GM23338 (cell line): ENCODE measurements at regions not wholly inside any gene's neighbourhood (a gene's known extent, or its start where the extent isn't known, plus 50 kb on each side); places are given as distances from the start of the nearest gene placed in this dataset.

Source experiments
- CREB1 ChIP-seq: fragments of 250-450 bp; sonication (Bioruptor Pico); IDR thresholded peaks from 2 replicates; pipeline ENCODE4 v1.5.0; 2020; ENCODE audit warnings: low read depth, mild to moderate bottlenecking, moderate library complexity
- EZH2 ChIP-seq: fragments of 200-600 bp; sonication (generic); IDR thresholded peaks from one replicate; pipeline ENCODE4 v1.8.0; 2017; ENCODE audit warnings: antibody characterized with exemption, mild to moderate bottlenecking, low read depth; ENCODE audit not compliant: unreplicated experiment
- TF ChIP-seq, protein P1 (sequence below), 2 experiments: fragments of 200-600 bp in 1 of 2; sonication (generic) in 1 of 2; conservative IDR thresholded peaks; 2 replicates each; pipeline versions ENCODE4 v1.5.1 to v1.6.1; 2016 to 2017; ENCODE audit warnings: antibody characterized with exemption in 2 of 2, low read depth in 2 of 2, mild to moderate bottlenecking in 2 of 2, moderate library complexity in 1 of 2

DNA sequence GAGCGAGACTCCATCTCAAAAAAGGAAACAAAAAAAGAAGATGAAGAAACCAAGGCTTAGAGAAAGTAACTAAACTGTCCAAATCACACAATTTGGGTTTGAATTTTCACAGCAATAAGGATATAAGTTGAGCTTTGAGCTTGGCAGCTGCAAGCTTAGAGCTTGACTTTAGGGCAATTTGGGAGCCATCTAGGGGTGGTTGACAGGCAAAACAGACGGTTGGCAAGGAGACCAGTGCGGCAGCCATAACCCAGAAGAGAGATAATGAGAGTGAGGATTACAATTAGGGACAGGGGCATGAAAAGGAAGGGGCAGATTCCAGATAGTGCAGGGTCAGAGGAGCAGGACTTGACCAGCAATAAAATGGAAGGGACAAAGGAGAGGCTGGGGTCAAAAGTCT is 382.2 kb upstream of the HNRNPA3 start:
- TF ChIP-seq, protein P1, sequence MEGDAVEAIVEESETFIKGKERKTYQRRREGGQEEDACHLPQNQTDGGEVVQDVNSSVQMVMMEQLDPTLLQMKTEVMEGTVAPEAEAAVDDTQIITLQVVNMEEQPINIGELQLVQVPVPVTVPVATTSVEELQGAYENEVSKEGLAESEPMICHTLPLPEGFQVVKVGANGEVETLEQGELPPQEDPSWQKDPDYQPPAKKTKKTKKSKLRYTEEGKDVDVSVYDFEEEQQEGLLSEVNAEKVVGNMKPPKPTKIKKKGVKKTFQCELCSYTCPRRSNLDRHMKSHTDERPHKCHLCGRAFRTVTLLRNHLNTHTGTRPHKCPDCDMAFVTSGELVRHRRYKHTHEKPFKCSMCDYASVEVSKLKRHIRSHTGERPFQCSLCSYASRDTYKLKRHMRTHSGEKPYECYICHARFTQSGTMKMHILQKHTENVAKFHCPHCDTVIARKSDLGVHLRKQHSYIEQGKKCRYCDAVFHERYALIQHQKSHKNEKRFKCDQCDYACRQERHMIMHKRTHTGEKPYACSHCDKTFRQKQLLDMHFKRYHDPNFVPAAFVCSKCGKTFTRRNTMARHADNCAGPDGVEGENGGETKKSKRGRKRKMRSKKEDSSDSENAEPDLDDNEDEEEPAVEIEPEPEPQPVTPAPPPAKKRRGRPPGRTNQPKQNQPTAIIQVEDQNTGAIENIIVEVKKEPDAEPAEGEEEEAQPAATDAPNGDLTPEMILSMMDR (conservative IDR thresholded peaks at IDR 0.05; ENCODE audit: low read depth in 2 of 2) = peak; percentile 47 to 67
- TF ChIP-seq EZH2 (no peak), CREB1 (CRISPR knock-in tag) (no peak)
